Heart left ventricle (tissue), 13 donors: ENCODE measurements at regions not wholly inside any gene's neighbourhood (a gene's known extent, or its start where the extent isn't known, plus 50 kb on each side); places are given as distances from the start of the nearest gene placed in this dataset.

Experiments used
- CTCF ChIP-seq, 12 donors: fragments of 200-600 bp; sonication (generic) in 4 of 12; IDR thresholded peaks; one replicate each; pipeline versions ENCODE4 v1.5.0 to v1.8.0; 2018 to 2022; ENCODE audit warnings: antibody characterized with exemption in 12 of 12, mild to moderate bottlenecking in 5 of 12
- POLR2A ChIP-seq, 2 donors: fragments of 450-650 bp; IDR thresholded peaks; one replicate each; pipeline ENCODE4 v1.6.1; 2017; ENCODE audit warnings: antibody characterized with exemption in 2 of 2, mild to moderate bottlenecking in 2 of 2, moderate library complexity in 2 of 2
- donor health status: ischemic (EF 13 %, LVEDD 7.1; RV severe dilation, severe dysfunction).
- donor health status: DM: no; HTN: yes; CAD: no.
- donor health status: DM: no; HTN: no; CAD: no.
- donor health status: ischemic (EF 25% LVEDD 6.9; RV normal size, moderate dysfunction).
- donor health status: ischemic (EF 25% LVEDD 5.7; RV mildly dilated, moderate dysfunction).
- donor health status: ischemic (EF 35%, LVEDD 5.7; RV mildly dilated, moderate dysfunction).
- donor health status: nonischemic (EF 11% LVEDD 7.7; RV severe dilation, severe dysfunction).
- donor health status: DM: yes; HTN: yes; CAD: no.
- donor health status: PGD.
- donor health status: ischemic (EF 29% LVEDD 5.4; RV normal size, mild dysfunction).
- donor health status: nonischemic (EF 23%, LVEDD 6.1; RV moderate dilation, normal function).

GRCh38 chr2:221034026-221034701, 537.9 kb downstream of the EPHA4 start:
- TF ChIP-seq CTCF (IDR thresholded peaks at IDR 0.05) = no peak
- no peak for TF ChIP-seq POLR2A (IDR thresholded peaks at IDR 0.05)
